Mucosa of rectum (tissue), 2 donors: ENCODE measurements at regions not wholly inside any gene's neighbourhood (a gene's known extent, or its start where the extent isn't known, plus 50 kb on each side); places are given as distances from the start of the nearest gene placed in this dataset.
"Not testable (repeated sequence)": the region's sequence is repeated elsewhere in the genome, so short reads cannot be mapped to it uniquely, and the experiment has no call there.

Experiments
- H3K27ac ChIP-seq, 2 donors: one replicate each; pipeline ENCODE4 v1.7.0; 2013; ENCODE audit warnings: inconsistent platforms in 2 of 2, low read depth in 2 of 2, low read length in 2 of 2
- H3K27me3 ChIP-seq, 2 donors: one replicate each; pipeline ENCODE4 v1.7.0; 2013; ENCODE audit warnings: low read length in 2 of 2; ENCODE audit not compliant: control insufficient read depth in 2 of 2, insufficient read depth in 2 of 2
- H3K36me3 ChIP-seq, 2 donors: one replicate each; pipeline ENCODE4 v1.7.0; 2013; ENCODE audit warnings: low read length in 2 of 2; ENCODE audit not compliant: control insufficient read depth in 2 of 2, insufficient read depth in 2 of 2
- H3K4me1 ChIP-seq, 2 donors: one replicate each; pipeline ENCODE4 v1.7.0; 2013; ENCODE audit warnings: low read length in 2 of 2, mild to moderate bottlenecking in 1 of 2; ENCODE audit not compliant: control insufficient read depth in 2 of 2, insufficient read depth in 2 of 2
- H3K4me3 ChIP-seq, 2 donors: one replicate each; pipeline ENCODE4 v1.7.0; 2013; ENCODE audit warnings: low read length in 2 of 2
- H3K9ac ChIP-seq, 2 donors: one replicate each; pipeline ENCODE4 v1.7.0; 2013; ENCODE audit warnings: low read length in 2 of 2, low read depth in 1 of 2, mild to moderate bottlenecking in 1 of 2
- H3K9me3 ChIP-seq, 2 donors: one replicate each; pipeline ENCODE4 v1.7.0; 2013; ENCODE audit warnings: low read length in 2 of 2; ENCODE audit not compliant: control insufficient read depth in 2 of 2
- donor health status: healthy.
- donor health status: Normal muscosa, but diverticular disease.

- H3K9me3 ChIP-seq: no peaks in the 10 kb centered on the region
- no peak overlapping the region for H3K27ac ChIP-seq
- no peaks in the 10 kb centered on the region for H3K27me3 ChIP-seq
- H3K4me1 ChIP-seq: no peaks in the 10 kb centered on the region
- no peak overlapping the region for H3K4me3 ChIP-seq
- H3K36me3 ChIP-seq: no peaks in the 10 kb centered on the region
- no peak overlapping the region for H3K9ac ChIP-seq
Measured at GRCh38 chr15:79644091-79644490, 212.0 kb downstream of the MINAR1 start.

GRCh38 chr15:79652972-79653371 lies 220.8 kb downstream of the MINAR1 start:
- not testable (repeated sequence) for H3K9me3 ChIP-seq, H3K27ac ChIP-seq, H3K36me3 ChIP-seq, H3K4me1 ChIP-seq, H3K27me3 ChIP-seq, H3K4me3 ChIP-seq, H3K9ac ChIP-seq

GRCh38 chr15:79653533-79653932 lies 221.4 kb downstream of the MINAR1 start:
- Histone ChIP-seq H3K4me3 (no peak overlapping the region), H3K4me1 (no peaks in the 10 kb centered on the region), H3K36me3 (no peaks in the 10 kb centered on the region), H3K9me3 (no peaks in the 10 kb centered on the region), H3K27me3 (peaks cover 0 to 3% of the 10 kb centered on the region in 2 donors), H3K9ac (no peak overlapping the region), H3K27ac (no peak overlapping the region)

GRCh38 chr15:79656151-79657000 lies 224.2 kb downstream of the MINAR1 start:
- peaks cover 0 to 3% of the 10 kb centered on the region in 2 donors for H3K27me3 ChIP-seq
- H3K9ac ChIP-seq: no peak overlapping the region
- H3K4me3 ChIP-seq: no peak overlapping the region
- H3K27ac ChIP-seq: no peak overlapping the region
- no peaks in the 10 kb centered on the region for H3K36me3 ChIP-seq
- H3K9me3 ChIP-seq: no peaks in the 10 kb centered on the region
- H3K4me1 ChIP-seq: no peaks in the 10 kb centered on the region

- Histone ChIP-seq H3K9ac (no peak overlapping the region), H3K27me3 (peaks cover 0 to 3% of the 10 kb centered on the region in 2 donors), H3K4me1 (no peaks in the 10 kb centered on the region), H3K9me3 (no peaks in the 10 kb centered on the region), H3K27ac (no peak overlapping the region), H3K4me3 (no peak overlapping the region), H3K36me3 (no peaks in the 10 kb centered on the region)
Measured at GRCh38 chr15:79657722-79658121, 225.6 kb downstream of the MINAR1 start.

- no peak overlapping the region for H3K27ac ChIP-seq
- no peaks in the 10 kb centered on the region for H3K9me3 ChIP-seq
- H3K4me3 ChIP-seq: no peak overlapping the region
- H3K36me3 ChIP-seq: no peaks in the 10 kb centered on the region
- H3K27me3 ChIP-seq: peaks cover 0 to 3% of the 10 kb centered on the region in 2 donors
- no peak overlapping the region for H3K9ac ChIP-seq
- no peaks in the 10 kb centered on the region for H3K4me1 ChIP-seq
Measured at GRCh38 chr15:79659691-79660090, 227.6 kb downstream of the MINAR1 start.

- Histone ChIP-seq H3K9ac (no peak overlapping the region), H3K4me1 (no peaks in the 10 kb centered on the region), H3K9me3 (no peaks in the 10 kb centered on the region), H3K36me3 (no peaks in the 10 kb centered on the region), H3K4me3 (no peak overlapping the region), H3K27ac (no peak overlapping the region), H3K27me3 (peaks cover 0 to 3% of the 10 kb centered on the region in 2 donors)
Measured at GRCh38 chr15:79661411-79661810, 229.3 kb downstream of the MINAR1 start.

- Histone ChIP-seq H3K27me3 (peaks cover 0 to 6% of the 10 kb centered on the region in 2 donors), H3K9me3 (no peaks in the 10 kb centered on the region), H3K4me3 (no peak overlapping the region), H3K36me3 (no peaks in the 10 kb centered on the region), H3K4me1 (no peaks in the 10 kb centered on the region), H3K27ac (no peak overlapping the region), H3K9ac (no peak overlapping the region)
Measured at GRCh38 chr15:79673416-79674123, 223.2 kb downstream of the MTHFS start.

- H3K27me3 ChIP-seq: peaks cover 0 to 6% of the 10 kb centered on the region in 2 donors
- H3K36me3 ChIP-seq: no peaks in the 10 kb centered on the region
- H3K4me1 ChIP-seq: no peaks in the 10 kb centered on the region
- H3K27ac ChIP-seq: no peak overlapping the region
- H3K9ac ChIP-seq: no peak overlapping the region
- no peaks in the 10 kb centered on the region for H3K9me3 ChIP-seq
- H3K4me3 ChIP-seq: no peak overlapping the region
Measured at GRCh38 chr15:79674124-79674465, 222.7 kb downstream of the MTHFS start.

GRCh38 chr15:79675982-79676381 lies 220.8 kb downstream of the MTHFS start:
- Histone ChIP-seq H3K36me3 (no peaks in the 10 kb centered on the region), H3K27me3 (peaks cover 0 to 6% of the 10 kb centered on the region in 2 donors), H3K4me1 (no peaks in the 10 kb centered on the region), H3K9ac (no peak overlapping the region), H3K4me3 (no peak overlapping the region), H3K9me3 (no peaks in the 10 kb centered on the region), H3K27ac (no peak overlapping the region)
